ENCODE measurements at regions not wholly inside any gene's neighbourhood (a gene's known extent, or its start where the extent isn't known, plus 50 kb on each side); places are given as distances from the start of the nearest gene placed in this dataset.

GRCh38 chr6:22024973-22025467 is 271.8 kb downstream of the PRL start:
- no peaks in the 10 kb centered on the region for H3K9me2 ChIP-seq
- 0 out of 2 replicates have a peak overlapping the region, but pooled peaks have one; percentile 71 for H2AFZ ChIP-seq (ENCODE audit: low read depth)
- H3K27me3 ChIP-seq (ENCODE audit: insufficient read depth) = no peaks in the 10 kb centered on the region
- H3K79me2 ChIP-seq (ENCODE audit: insufficient read depth) = no peaks in the 10 kb centered on the region
- ChIA-PET CTCF (interaction anchor here (1.0 to 1.3 kb wide), 2 partner anchors 8 to 18 kb away, joined by 3 to 4 read pairs; no protein-coding TSS in a partner anchor), POLR2A (no interaction called here)
- H3K9ac ChIP-seq = no peak overlapping the region
- peaks cover 0 to 12% of the 10 kb centered on the region in 2 experiments for H3K36me3 ChIP-seq (replicated peaks in 1 of 2; ENCODE audit: control insufficient read depth in 1 of 2, insufficient read depth in 2 of 2, low read length in 1 of 2)
- peak overlapping the region; percentile 69 to 76 for H3K27ac ChIP-seq (ENCODE audit: low read depth in 2 of 2, low read length in 1 of 2)
- H4K20me1 ChIP-seq (ENCODE audit: insufficient read depth) = no peaks in the 10 kb centered on the region
- H3K9me3 ChIP-seq = no peaks in the 10 kb centered on the region
- H3K4me2 ChIP-seq = peak overlapping the region; percentile 55
- peaks cover 11% of the 10 kb centered on the region for H3F3A ChIP-seq (replicated peaks; ENCODE audit: insufficient read depth)
- TF ChIP-seq PBX3 (IDR thresholded peaks at IDR 0.05) (no peak), ZBTB33 (IDR thresholded peaks at IDR 0.05; ENCODE audit: borderline replicate concordance, low read depth) (no peak), CTCF (IDR thresholded peaks at IDR 0.05) (no peak), RAD21 (IDR thresholded peaks at IDR 0.05; ENCODE audit: low read length) (no peak), USF1 (IDR thresholded peaks at IDR 0.05; ENCODE audit: borderline replicate concordance, low read depth) (no peak), YY1 (IDR thresholded peaks at IDR 0.05; ENCODE audit: low read depth) (no peak), USF2 (IDR thresholded peaks at IDR 0.05; ENCODE audit: borderline replicate concordance, low read depth, low read length) (no peak), TAF1 (IDR thresholded peaks at IDR 0.05; ENCODE audit: borderline replicate concordance, low read depth, low read length) (no peak), RFX5 (IDR thresholded peaks at IDR 0.05; ENCODE audit: low read length) (no peak), ELF1 (IDR thresholded peaks at IDR 0.05) (no peak), RCOR1 (IDR thresholded peaks at IDR 0.05; ENCODE audit: low read length) (no peak), GABPA (IDR thresholded peaks at IDR 0.05; ENCODE audit: low read depth) (no peak)
- peaks cover 8 to 15% of the 10 kb centered on the region in 2 experiments for H3K4me1 ChIP-seq (ENCODE audit: control insufficient read depth in 1 of 2, insufficient read depth in 2 of 2, low read depth in 1 of 2, low read length in 1 of 2)
- WGBS (ENCODE audit: low lambda C conversion rate) = 98% methylated on average over 4 of the region's 4 CpGs
- no peak overlapping the region for H3K4me3 ChIP-seq (ENCODE audit: low read depth in 2 of 2, low read length in 1 of 2)
- DNase-seq = no peak
